ENCODE measurements at regions not wholly inside any gene's neighbourhood (a gene's known extent, or its start where the extent isn't known, plus 50 kb on each side); places are given as distances from the start of the nearest gene placed in this dataset.

DNA sequence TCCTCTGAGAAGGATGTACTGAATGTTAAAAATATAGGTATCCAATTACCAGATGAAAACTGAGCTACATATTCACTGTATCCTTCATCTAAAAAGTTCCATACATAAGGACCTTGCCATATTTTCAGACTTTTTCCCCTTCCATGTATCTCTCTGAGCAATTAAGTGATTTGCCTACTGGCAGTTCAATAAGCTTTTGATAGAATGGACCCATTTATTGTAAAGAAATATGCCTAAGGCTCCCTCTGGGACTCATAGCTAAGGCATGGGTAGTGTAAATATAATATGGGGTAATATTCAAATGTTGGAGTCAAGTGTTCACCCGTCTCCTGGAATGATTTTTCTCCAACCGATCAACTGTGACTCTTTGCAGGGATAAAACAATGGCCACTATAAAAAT lies 135.4 kb upstream of the FSHR start:
- TF ChIP-seq POLR2AphosphoS5 (IDR thresholded peaks at IDR 0.05; ENCODE audit: low read depth, low read length) (no peak), POLR2A (IDR thresholded peaks at IDR 0.05; ENCODE audit: low read depth, low read length) (no peak), TAF1 (IDR thresholded peaks at IDR 0.05; ENCODE audit: borderline replicate concordance, low read depth, low read length) (no peak)

Measured in GM12892 (cell line).